ENCODE measurements at regions not wholly inside any gene's neighbourhood (a gene's known extent, or its start where the extent isn't known, plus 50 kb on each side); places are given as distances from the start of the nearest gene placed in this dataset.
A peak's percentile ranks its signal among the peaks of the same experiment; 100 is the strongest.

DNA sequence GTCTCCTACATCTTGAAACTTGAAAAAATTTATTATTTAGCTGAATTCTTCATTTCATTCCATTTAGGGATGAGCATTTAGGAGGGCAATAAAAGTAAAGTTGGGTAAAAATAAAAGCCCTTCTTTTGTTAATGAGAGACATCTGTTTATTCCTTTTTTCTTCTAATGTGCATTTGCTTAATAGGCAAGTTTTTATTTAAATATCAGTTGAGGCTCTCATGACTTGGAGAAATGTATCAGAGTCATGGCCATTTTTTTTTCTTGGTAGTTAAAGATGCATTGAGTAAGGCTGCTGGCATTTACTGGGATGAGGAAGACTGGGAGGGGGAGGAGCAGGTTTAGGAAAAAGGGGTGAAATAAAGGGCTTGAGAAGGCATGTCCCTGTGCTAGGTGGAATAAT lies 609.9 kb upstream of the TMEM132C start:
- no peak for DNase-seq (ENCODE audit: low read depth in 2 of 2)

DNA sequence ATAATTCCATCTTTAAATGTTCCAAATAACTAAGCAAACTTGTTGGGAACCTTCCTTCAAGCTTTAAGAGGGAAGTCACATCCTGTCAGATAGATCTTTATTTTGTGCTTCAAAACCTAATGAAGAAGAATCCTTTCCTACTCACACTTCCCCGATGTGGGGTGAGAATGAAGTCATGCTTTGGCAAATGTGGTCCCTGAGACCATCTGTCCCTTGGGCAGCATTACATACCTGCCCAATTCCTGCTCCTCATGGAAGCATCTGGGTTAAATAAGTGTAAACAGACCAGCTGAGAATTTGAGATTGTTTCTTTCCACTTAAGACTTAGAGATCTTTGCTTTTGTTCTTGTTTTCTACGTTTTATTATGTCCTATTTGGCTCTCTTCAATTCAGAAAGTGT lies 606.0 kb upstream of the TMEM132C start:
- no peak for DNase-seq (ENCODE audit: low read depth in 2 of 2)

DNA sequence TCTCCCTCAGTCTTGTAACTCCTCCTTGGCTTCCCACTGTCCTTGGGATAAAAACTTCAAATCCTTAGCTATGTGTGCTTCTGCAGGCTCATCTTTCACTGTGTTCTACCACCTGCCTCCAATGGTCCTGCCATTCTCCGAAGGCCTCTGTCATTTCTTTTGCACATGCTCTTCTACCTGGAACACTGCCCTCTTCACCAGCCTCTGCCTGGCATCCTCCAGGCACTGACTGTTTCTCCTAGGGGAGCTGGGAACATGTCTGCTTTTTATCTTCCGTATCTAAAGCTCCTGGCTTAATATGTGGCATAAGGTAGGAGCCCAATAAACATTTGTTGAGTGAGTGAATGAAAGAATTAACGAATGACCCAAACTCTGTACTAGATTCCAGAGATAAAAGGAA lies 603.3 kb upstream of the TMEM132C start:
- no peak for DNase-seq (ENCODE audit: low read depth in 2 of 2)

DNA sequence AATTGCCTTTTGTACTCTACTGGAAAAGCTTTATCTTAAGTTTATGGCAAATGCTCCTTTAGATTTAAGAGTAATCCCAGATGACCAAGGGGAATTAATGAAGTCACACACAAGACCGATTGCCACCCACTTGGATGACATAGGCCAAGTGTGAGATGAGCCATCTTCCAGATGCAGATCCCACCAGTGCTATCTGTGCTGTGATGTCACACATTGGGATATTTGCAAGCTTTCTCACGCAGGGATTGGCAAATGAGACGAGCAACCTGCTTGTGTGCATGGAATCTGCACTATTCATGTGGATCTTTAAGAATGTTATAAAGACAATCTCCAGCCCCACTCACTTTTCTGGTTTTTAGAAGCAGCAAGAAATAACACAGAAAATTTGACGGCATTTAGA lies 602.1 kb upstream of the TMEM132C start:
- DNase-seq (ENCODE audit: low read depth in 2 of 2) = no peak

DNA sequence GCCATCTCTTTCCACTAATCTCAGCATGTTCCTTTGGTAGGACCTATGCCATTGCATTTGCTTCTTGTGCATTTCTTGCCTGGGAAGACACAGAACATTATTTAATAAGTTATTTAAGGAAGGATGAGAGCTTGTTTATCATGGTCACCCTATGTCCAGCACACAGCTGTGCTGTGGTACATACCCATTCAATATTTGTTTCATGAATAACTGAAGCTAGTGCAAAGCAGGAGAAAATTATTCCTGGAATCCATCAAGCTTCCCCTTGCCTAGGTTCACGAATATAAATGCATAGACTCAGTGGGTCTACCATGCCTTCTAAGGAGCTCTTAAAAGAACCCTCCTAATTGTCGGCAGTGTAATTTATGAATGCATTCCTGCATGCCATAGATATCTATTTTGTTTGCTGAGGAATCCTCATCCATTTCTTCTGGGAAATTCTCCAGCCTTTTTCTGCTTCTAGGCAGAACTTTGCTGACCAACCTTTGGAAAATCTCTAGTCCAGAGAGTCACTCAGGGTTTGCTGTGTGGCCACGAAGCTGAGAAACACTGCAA lies 599.8 kb upstream of the TMEM132C start:
- no peak for DNase-seq (ENCODE audit: low read depth in 2 of 2)

DNA sequence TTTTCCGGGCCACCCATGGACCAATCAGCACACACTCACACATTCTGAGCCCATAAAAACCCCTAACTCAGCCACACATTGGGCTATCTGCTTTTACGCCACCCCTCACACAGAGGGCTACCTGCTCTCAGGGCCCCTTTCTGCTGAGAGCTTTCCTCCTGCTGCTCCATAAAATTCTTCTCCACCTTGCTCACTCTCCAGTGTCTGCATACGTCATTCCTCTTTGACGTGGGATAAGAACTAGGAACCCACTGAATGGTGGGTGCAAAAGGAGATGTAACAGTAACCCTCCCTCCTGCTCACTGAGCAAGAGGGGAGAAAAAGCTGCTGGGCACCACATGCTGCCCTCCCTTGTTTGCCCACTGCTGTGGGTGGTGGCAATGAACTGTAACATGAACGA lies 596.7 kb upstream of the TMEM132C start:
- no peak for DNase-seq (ENCODE audit: low read depth in 2 of 2)

DNA sequence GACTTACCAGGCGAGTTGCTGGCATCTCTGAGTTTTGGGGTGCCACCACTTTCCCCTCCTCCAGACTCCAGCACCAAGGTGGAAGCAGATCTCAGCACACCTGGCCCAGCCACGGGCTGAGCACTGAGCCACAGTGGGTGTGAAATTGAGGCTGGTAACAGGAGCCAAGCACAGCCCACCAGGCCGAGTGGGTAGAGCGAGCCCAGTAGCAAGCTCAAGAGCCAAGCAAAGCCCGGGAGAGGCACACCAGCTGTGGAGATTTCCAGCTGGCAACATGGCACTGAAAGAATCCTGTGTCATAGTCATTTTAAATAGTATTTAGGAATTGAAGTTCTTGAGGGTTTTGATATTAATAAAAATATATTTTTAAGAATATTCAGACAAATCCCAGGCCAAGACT lies 596.2 kb upstream of the TMEM132C start:
- no peak for DNase-seq (ENCODE audit: low read depth in 2 of 2)

DNA sequence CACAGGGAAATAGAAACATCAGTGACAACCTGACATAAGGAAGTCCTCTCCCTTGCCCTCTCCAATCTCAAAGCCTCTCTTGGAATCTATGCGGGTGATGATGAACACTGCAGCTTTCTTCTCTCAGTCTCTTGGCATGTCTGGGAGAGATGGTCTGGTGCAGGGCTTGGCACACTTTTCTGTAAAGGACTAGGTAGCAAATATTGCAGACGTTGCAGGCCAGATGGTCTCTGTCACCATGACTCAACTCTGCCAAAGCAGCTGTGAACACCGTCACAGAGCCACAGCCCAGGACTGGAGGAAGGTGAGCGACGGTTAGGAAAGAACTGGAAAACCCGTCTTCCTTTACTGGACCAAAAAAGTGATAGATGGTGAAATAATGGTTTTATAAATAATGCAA lies 591.0 kb upstream of the TMEM132C start:
- DNase-seq (ENCODE audit: low read depth in 2 of 2) = no peak

DNA sequence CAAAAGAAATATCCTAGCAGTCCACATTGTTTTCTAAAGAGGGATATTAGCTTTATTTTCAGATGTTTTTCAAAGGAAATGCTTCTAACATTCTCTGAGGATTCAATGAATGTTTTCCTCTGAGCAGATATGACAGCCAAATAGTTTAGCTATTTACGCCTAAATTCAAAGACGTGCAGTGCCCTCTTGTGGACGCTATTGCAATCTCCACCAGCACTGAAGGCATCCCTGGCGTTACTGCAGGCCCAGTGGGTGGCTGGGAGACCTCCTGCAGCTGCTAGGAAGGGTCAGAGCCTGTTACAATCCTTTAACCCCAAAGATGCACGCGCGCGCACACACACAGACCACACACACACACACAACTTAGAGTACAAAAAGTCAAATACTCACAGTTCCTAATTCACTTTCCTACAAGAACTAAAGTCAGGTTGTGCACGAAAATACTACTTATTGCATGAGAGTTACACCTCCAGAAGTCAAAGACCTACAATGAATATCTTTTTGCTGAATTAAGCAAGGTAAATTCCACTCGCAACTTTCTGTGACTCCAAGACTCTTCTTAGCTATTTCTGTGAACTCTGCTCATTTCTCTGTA lies 589.3 kb upstream of the TMEM132C start:
- DNase-seq (ENCODE audit: low read depth in 2 of 2) = peak; percentile 3 to 43

DNA sequence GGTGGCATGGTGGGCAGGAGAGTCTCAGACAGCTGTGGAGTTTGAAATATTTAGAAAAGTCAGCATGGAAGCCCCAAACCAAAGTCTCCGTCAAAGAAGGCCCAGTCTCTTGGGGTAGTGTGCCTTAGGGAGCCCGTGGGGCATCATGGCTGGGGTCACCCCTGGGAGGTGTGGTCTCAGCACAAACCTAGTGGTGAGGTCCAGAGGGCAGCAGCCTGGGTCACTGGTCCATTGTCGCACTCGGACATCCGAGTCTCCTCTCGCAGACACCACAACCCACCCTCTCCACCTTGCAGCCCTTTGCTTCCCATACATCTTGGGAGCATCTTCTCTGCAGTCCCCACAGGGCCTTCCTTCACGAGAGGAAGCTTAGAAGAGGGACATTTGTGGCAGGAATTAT lies 588.0 kb upstream of the TMEM132C start:
- no peak for DNase-seq (ENCODE audit: low read depth in 2 of 2)

DNA sequence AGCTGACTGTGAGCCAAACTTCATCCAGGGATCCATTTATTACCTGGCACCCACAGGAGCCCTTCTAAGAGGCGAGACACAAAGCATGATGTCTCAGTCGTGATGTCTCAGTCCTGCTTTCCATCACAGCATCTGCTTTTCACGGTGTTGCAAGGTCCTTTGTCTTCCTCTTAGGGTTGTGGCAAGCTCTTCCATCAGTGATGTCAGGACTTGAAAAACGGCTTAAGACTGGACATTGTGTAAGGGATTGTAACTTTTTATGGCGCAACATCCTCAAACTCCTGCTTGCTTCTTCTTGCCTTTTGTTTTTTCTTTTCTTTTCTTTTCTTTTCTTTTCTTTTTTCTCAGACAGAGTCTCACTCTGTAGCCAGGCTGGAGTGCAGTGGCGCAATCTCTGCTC lies 586.5 kb upstream of the TMEM132C start:
- no peak for DNase-seq (ENCODE audit: low read depth in 2 of 2)

DNA sequence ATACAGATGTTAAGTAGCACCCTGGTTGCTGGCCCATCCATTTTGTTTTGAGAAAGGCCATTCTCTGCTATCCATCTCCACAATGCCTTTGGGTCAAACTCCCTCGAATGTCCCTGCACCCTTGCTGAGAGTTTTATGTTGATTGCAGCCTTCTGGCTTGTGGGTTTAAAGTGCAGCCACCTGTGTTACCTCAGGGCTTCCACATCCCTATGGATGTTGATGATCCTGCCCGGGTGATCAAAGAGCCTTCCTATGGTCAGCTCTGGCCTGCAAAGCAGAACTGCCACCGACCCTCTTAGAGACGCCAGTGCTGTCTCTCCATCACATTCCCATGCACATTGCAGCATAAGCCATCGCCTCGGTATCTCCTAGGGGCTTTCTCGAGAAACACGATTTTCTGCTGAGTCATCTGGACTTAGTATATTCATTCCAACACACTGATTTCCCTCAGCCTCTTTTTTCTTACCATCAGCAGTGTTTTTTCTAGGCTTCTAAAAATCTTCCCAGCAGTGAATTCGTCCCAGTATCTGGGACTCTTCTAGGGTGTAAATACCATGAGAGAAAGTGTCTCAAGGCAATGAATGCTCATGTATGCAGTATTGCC lies 585.7 kb upstream of the TMEM132C start:
- no peak for DNase-seq (ENCODE audit: low read depth in 2 of 2)

DNA sequence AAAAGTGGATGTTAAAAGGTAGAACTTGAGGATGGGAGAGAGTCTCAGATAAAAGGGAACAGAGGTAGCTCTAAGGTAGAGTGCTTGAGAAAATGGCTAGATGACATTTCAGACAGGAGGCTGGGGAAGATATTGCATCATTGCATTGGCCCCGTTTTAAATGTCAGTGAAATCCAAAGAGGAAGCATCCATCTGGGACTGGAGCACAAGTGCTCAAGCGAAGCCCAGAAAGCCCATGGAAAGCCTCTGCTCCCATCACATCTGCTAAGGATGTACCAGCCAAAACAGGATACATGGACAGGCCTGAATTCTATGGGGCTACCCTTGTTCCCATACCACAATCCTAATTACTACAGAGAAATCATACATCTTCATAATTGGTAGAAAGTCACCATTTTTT lies 581.5 kb upstream of the TMEM132C start:
- DNase-seq (ENCODE audit: low read depth in 2 of 2) = no peak

DNA sequence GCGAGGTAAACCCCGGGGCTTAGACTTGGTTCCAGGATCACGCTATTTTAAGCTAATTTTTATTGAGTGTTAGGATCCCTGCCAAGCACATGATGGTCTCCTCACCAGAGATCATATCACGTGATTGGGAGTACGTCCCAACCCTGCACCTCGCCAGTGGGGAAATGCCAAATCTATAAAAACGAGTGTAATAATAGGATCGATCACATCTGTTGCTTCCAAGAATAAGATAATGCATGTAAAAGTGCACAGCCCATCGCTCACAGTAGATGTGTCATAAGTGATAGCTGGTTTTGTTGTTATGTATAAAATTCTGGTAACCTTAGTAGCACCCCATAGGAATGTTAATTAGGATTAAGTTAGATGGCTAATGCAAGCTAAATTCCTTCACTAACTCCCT lies 581.0 kb upstream of the TMEM132C start:
- DNase-seq (ENCODE audit: low read depth in 2 of 2) = no peak

DNA sequence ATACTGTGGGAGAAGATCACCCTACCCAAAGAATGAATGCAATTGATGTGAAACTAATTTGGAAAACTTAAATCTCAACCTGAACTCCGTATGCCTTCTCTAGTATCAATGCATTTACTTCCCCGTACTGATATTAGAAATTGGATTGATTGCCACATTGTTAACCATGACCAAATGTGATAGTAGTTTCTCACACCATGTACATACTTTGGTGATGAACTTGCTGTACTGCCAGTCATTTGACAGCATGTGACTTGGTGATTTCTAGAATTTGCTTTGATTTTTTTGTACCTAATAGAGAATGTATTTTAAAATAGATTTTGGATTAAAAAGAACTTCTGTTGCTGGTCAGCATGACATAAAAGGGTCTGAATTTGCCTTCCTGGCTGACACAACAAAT lies 579.8 kb upstream of the TMEM132C start:
- no peak for DNase-seq (ENCODE audit: low read depth in 2 of 2)

DNA sequence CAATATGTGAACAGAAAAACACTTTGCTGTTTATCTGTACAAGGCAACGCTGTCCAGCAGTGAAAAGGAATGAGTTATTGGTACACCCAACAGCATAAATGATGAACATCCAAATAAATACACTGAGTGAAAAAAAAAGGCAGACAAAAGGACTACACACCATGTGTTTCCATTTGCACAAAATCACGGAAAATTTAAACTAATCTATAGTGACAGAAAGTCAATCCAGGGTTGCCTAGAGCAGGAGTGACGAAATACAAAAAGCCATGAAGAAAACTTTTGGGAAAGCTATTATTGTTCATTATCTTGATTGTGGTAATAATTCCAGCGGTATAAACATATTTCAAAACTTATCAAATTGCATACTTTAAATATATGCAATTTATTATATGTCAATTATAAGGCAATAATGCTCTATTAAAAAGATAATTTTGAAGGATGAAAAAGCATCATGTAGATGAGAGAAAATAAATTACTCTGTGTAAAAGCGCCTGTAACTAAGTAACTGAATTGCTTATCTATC lies 578.0 kb upstream of the TMEM132C start:
- no peak for DNase-seq (ENCODE audit: low read depth in 2 of 2)

DNA sequence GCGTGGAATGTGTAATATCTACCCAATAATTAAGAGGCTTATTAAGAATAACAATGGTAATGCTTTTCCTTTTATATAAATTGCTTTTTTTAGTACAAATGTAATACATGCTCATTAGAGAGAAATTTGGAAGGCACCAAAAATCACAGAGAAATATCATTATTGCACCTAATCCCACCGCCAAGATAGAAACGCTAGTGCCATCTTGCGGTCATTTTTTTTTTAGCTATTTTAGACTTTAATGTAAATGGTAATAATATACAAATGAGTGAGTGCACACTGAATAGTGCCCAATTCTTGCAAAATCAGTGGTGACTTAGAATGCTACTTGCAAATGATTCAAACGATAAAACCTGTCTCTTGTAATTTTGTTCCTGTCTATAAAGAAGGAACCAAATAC lies 576.8 kb upstream of the TMEM132C start:
- DNase-seq (ENCODE audit: low read depth in 2 of 2) = no peak

DNA sequence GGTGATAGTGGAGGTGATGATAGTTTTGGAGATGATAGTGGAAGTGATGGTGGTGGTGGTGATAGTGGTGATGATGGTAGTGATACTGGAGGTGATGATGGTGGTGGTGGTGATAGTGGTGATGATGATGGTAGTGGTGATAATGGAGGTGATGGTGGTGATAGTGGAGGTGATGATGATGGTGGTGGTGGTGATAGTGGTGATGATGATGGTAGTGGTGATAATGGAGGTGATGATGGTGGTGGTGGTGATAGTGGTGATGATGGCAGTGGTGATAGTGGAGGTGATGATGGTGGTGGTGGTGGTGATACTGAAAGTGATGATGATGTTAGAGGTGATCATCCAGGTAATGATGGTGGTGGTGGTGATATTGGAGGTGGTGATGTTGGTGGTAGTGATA lies 570.0 kb upstream of the TMEM132C start:
- DNase-seq (ENCODE audit: low read depth in 2 of 2) = no peak

DNA sequence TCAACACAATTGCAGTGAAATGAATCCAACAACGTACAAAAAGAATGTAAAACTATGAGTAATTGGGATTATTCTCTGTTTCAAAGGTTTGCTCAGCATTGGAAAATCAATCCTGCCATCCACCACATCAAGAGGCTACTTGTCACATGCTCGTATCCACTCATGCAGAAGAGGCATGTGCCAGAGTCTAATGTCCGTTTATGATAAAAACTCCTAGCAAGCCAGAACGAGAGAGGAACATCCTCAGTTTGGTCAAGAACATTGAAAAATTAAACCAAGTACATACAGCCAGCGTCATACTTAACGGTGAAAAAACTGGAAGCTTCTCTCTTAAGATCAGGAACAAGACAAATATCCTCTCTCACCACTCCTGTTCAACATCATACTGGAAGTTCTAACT lies 563.9 kb upstream of the TMEM132C start:
- DNase-seq (ENCODE audit: low read depth in 2 of 2) = no peak

DNA sequence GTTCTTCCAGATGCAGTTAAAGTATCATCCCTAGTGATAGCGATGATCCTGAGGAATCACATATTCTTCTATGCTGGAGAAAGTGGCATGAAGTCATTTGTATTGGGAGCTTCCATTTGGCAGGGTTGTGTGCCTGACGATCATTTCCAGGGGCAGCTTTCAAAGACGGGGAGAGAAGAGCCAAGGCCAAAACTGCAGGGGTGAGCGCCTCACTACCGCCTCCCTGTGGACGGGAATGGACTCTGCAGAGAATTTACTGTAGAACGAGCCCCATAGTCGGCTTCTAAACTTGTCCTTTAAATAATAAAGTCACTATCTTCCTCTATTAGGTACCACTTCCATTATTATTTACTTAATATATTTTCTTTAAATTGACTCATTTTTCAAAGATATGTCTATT lies 555.9 kb upstream of the TMEM132C start:
- DNase-seq (ENCODE audit: low read depth in 2 of 2) = no peak

DNA sequence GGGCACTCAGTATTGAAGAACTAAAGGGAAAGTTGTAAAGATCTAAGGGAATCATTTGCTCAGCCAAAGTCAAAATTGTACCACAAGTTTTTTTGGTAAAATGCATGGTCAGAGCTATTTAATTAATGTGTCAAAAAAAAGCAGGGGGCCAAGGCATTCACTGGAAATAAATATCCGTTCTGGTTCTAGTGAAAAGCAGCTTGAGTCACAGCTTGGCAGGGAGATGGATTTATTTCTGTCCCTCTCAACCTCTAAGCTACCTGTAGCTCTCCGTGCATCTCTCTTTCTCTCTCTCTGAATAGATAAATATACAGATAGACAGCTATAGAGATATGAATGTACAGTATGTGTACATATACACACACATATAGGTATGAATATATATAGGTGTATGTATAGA lies 554.4 kb upstream of the TMEM132C start:
- DNase-seq (ENCODE audit: low read depth in 2 of 2) = no peak

DNA sequence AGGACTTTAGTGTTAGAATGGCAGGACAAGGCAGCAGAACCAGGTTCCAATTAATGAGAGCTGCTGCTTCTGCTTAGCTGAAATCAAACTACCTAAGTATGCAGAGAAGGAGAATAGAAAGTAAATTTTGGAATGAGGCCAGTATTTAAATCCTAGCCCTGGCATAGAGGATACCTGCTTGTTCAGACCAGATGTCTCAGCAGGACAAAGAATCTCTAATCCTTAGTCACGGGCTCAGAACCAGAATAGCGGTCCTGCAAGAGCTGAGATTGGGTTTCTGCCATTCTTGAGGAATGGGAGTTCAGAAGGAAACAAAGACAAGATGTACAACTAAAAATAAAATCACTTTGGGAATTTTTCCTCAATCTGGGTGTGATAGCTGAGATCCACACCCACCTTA lies 550.8 kb upstream of the TMEM132C start:
- no peak for DNase-seq (ENCODE audit: low read depth in 2 of 2)

DNA sequence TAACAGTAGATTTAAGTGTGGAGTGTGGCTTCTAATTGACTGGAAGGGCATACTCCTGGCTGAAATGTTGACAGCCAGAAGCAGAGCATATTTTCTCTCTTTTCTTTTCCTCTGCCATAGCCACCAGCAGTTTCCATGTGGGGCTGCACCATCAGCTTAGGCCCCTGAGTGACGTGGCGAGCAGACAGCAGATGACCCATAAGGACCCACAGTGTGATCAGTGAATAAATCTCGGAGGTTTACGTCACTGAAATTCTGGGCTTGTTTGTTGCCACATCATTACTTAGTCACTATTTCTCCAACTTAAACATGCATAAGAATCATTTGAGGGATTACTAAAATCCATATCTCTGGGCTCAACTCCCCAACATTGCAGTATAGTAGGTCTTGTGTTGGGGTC lies 549.7 kb upstream of the TMEM132C start:
- DNase-seq (ENCODE audit: low read depth in 2 of 2) = no peak

DNA sequence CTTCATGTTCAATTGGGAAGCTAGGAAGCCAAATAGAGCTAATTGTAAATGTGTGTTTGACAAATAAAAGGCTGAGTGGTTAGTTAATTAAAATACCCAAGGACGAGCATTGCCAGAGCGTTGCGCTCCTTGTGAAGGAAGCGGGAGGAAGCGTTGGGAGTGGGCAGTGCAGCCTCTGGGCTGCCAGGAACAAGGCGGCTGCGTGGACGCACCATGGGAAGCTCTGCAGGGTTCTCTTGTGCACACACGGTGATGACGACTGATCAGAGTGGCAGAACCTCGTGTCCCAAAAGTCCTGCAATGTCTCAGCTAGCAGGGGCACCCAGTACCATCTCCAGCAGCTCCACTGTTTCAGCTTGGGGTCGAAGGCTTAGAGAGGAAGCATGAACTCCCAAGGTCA lies 546.6 kb upstream of the TMEM132C start:
- no peak for DNase-seq (ENCODE audit: low read depth in 2 of 2)
